OCI-LY3 (cell line): ENCODE measurements at regions not wholly inside any gene's neighbourhood (a gene's known extent, or its start where the extent isn't known, plus 50 kb on each side); places are given as distances from the start of the nearest gene placed in this dataset.

ENCODE experiments used
- CTCF ChIP-seq: fragments of 200-600, 300-600 bp; sonication (generic); IDR thresholded peaks from 2 replicates; pipeline ENCODE4 v1.5.1; 2014; ENCODE audit warnings: antibody characterized with exemption, low read length, low read depth
- EZH2phosphoT487 ChIP-seq: fragments of 200-600 bp; shearing (Covaris generic); IDR thresholded peaks from 2 replicates; pipeline ENCODE4 v1.6.1; 2018; ENCODE audit warnings: antibody characterized with exemption, mixed run types, low read depth

GRCh38 chr10:120016906-120017305 lies 124.4 kb downstream of the SEC23IP start:
- TF ChIP-seq CTCF, result no peak
- TF ChIP-seq EZH2phosphoT487, result no peak
